OCI-LY7 (cell line): ENCODE measurements at regions not wholly inside any gene's neighbourhood (a gene's known extent, or its start where the extent isn't known, plus 50 kb on each side); places are given as distances from the start of the nearest gene placed in this dataset.

Experiments
- EZH2phosphoT487 ChIP-seq: fragments of 200-600 bp; sonication (generic); IDR thresholded peaks from 2 replicates; pipeline ENCODE4 v1.6.1; 2018; ENCODE audit warnings: low read depth, borderline replicate concordance, mild to moderate bottlenecking, mixed run types, antibody characterized with exemption, low read length, moderate library complexity, mixed read lengths
- TF ChIP-seq, protein P1 (sequence below): fragments of 200-600 bp; sonication (generic); conservative IDR thresholded peaks from 2 replicates; pipeline ENCODE4 v1.5.1; 2014; ENCODE audit warnings: mild to moderate bottlenecking, antibody characterized with exemption, low read length, moderate library complexity, mixed read lengths

DNA sequence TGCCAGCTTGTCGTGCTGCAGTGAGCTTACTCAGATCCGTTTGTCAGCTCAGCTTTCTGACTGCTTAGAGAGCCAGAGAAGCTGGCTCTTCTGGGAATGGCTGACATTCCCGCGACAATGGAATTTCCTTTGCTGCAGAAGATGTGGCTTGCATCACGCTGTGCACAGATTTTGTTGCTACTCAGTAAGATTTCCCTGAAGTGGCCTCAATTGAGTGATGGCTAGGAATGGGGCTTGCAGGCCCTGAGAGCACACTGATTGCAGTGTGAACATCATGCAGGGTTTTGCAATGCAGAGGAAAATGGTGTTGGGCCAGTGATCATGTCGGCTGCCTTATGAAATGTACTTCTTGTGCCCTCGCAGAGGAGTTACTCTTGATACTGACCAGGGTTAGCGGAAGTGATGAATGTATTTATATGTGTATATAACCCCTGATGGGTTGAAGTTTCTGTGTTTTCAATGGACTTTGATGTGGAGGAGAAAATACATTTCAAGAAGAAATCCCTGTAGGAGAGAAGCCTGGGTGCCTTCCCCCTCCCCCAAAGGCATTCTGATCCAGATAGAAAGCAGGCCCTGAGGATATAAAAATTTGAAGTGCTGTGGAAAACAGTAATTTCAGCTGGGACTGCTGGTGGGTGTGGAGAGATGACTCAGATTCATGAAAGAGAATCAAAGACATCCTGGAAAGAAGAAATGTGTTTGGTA lies 102.5 kb upstream of the PDZRN3 start:
- TF ChIP-seq, protein P1, sequence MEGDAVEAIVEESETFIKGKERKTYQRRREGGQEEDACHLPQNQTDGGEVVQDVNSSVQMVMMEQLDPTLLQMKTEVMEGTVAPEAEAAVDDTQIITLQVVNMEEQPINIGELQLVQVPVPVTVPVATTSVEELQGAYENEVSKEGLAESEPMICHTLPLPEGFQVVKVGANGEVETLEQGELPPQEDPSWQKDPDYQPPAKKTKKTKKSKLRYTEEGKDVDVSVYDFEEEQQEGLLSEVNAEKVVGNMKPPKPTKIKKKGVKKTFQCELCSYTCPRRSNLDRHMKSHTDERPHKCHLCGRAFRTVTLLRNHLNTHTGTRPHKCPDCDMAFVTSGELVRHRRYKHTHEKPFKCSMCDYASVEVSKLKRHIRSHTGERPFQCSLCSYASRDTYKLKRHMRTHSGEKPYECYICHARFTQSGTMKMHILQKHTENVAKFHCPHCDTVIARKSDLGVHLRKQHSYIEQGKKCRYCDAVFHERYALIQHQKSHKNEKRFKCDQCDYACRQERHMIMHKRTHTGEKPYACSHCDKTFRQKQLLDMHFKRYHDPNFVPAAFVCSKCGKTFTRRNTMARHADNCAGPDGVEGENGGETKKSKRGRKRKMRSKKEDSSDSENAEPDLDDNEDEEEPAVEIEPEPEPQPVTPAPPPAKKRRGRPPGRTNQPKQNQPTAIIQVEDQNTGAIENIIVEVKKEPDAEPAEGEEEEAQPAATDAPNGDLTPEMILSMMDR: no peak
- no peak for TF ChIP-seq EZH2phosphoT487
